ENCODE measurements at regions not wholly inside any gene's neighbourhood (a gene's known extent, or its start where the extent isn't known, plus 50 kb on each side); places are given as distances from the start of the nearest gene placed in this dataset.
A peak's percentile ranks its signal among the peaks of the same experiment; 100 is the strongest.

- no peak overlapping the region for H2AFZ ChIP-seq (ENCODE audit: low read length)
- no peak overlapping the region for H3K4me3 ChIP-seq (replicated peaks in 1 of 4; ENCODE audit: control extremely low read depth in 1 of 4, insufficient read depth in 1 of 4, low read depth in 3 of 4, low read length in 4 of 4)
- H3K9me3 ChIP-seq (ENCODE audit: control insufficient read depth, insufficient read depth, low read depth, low read length), result no peaks in the 10 kb centered on the region
- no peaks in the 10 kb centered on the region for H3K27me3 ChIP-seq (ENCODE audit: control insufficient read depth, insufficient read depth, low read length)
- TF ChIP-seq CTCF (conservative IDR thresholded peaks at IDR 0.05 in 1 of 2, IDR thresholded peaks at IDR 0.05 in 1 of 2; ENCODE audit: low read depth in 1 of 2, low read length in 2 of 2), result no peak
- TF ChIP-seq EZH2 (IDR thresholded peaks at IDR 0.05; ENCODE audit: low read length, missing control alignments), result no peak
- peaks cover 17% of the 10 kb centered on the region for H3K4me1 ChIP-seq (ENCODE audit: control insufficient read depth, extremely low read depth, insufficient read depth, low read length)
- no peak overlapping the region for H3K9ac ChIP-seq (ENCODE audit: insufficient read depth, low read length)
- no peak for DNase-seq (ENCODE audit: low read depth in 2 of 2)
- no peak overlapping the region for H3K4me2 ChIP-seq (ENCODE audit: extremely low read depth, insufficient read depth, low read length)
- no peak overlapping the region for H3K27ac ChIP-seq (ENCODE audit: insufficient read depth, low read length)
- no peaks in the 10 kb centered on the region for H3K79me2 ChIP-seq (ENCODE audit: control insufficient read depth, insufficient read depth, low read length)
- no peaks in the 10 kb centered on the region for H4K20me1 ChIP-seq (ENCODE audit: control insufficient read depth, extremely low read depth, insufficient read depth, low read length)
- H3K36me3 ChIP-seq (ENCODE audit: control insufficient read depth, insufficient read depth, low read length), result no peaks in the 10 kb centered on the region
Observed at GRCh38 chr11:10397226-10397987, 57.7 kb upstream of the AMPD3 start.

GRCh38 chr11:10398525-10398924 is 56.5 kb upstream of the AMPD3 start:
- Histone ChIP-seq H3K36me3 (ENCODE audit: control insufficient read depth, insufficient read depth, low read length) (no peaks in the 10 kb centered on the region), H3K27ac (ENCODE audit: insufficient read depth, low read length) (no peak overlapping the region), H3K4me1 (ENCODE audit: control insufficient read depth, extremely low read depth, insufficient read depth, low read length) (peaks cover 17% of the 10 kb centered on the region), H4K20me1 (ENCODE audit: control insufficient read depth, extremely low read depth, insufficient read depth, low read length) (no peaks in the 10 kb centered on the region), H3K9me3 (ENCODE audit: control insufficient read depth, insufficient read depth, low read depth, low read length) (no peaks in the 10 kb centered on the region), H3K79me2 (ENCODE audit: control insufficient read depth, insufficient read depth, low read length) (no peaks in the 10 kb centered on the region), H3K27me3 (ENCODE audit: control insufficient read depth, insufficient read depth, low read length) (no peaks in the 10 kb centered on the region), H3K9ac (ENCODE audit: insufficient read depth, low read length) (no peak overlapping the region), H2AFZ (ENCODE audit: low read length) (no peak overlapping the region), H3K4me2 (ENCODE audit: extremely low read depth, insufficient read depth, low read length) (no peak overlapping the region), H3K4me3 (replicated peaks in 1 of 4; ENCODE audit: control extremely low read depth in 1 of 4, insufficient read depth in 1 of 4, low read depth in 3 of 4, low read length in 4 of 4) (no peak overlapping the region)
- no peak for DNase-seq (ENCODE audit: low read depth in 2 of 2)
- TF ChIP-seq EZH2 (IDR thresholded peaks at IDR 0.05; ENCODE audit: low read length, missing control alignments) (no peak), CTCF (conservative IDR thresholded peaks at IDR 0.05 in 1 of 2, IDR thresholded peaks at IDR 0.05 in 1 of 2; ENCODE audit: low read depth in 1 of 2, low read length in 2 of 2) (no peak)

GRCh38 chr11:10400856-10401255 is 54.2 kb upstream of the AMPD3 start:
- DNase-seq (ENCODE audit: low read depth in 2 of 2), result peak in 1 of 2 donors; percentile 36
- H3K27ac ChIP-seq (ENCODE audit: insufficient read depth, low read length), result no peak overlapping the region

More at GRCh38 chr11:10400856-10401255, 54.2 kb upstream of the AMPD3 start:
- no peak overlapping the region for H3K9ac ChIP-seq (ENCODE audit: insufficient read depth, low read length)
- H4K20me1 ChIP-seq (ENCODE audit: control insufficient read depth, extremely low read depth, insufficient read depth, low read length), result no peaks in the 10 kb centered on the region
- H2AFZ ChIP-seq (ENCODE audit: low read length), result no peak overlapping the region
- no peak for TF ChIP-seq EZH2 (IDR thresholded peaks at IDR 0.05; ENCODE audit: low read length, missing control alignments)
- TF ChIP-seq CTCF (conservative IDR thresholded peaks at IDR 0.05 in 1 of 2, IDR thresholded peaks at IDR 0.05 in 1 of 2; ENCODE audit: low read depth in 1 of 2, low read length in 2 of 2), result no peak
- H3K36me3 ChIP-seq (ENCODE audit: control insufficient read depth, insufficient read depth, low read length), result no peaks in the 10 kb centered on the region
- H3K4me1 ChIP-seq (ENCODE audit: control insufficient read depth, extremely low read depth, insufficient read depth, low read length), result peaks cover 5% of the 10 kb centered on the region
- H3K79me2 ChIP-seq (ENCODE audit: control insufficient read depth, insufficient read depth, low read length), result no peaks in the 10 kb centered on the region
- no peaks in the 10 kb centered on the region for H3K9me3 ChIP-seq (ENCODE audit: control insufficient read depth, insufficient read depth, low read depth, low read length)
- H3K27me3 ChIP-seq (ENCODE audit: control insufficient read depth, insufficient read depth, low read length), result no peaks in the 10 kb centered on the region
- H3K4me3 ChIP-seq (replicated peaks in 1 of 4; ENCODE audit: control extremely low read depth in 1 of 4, insufficient read depth in 1 of 4, low read depth in 3 of 4, low read length in 4 of 4), result no peak overlapping the region
- H3K4me2 ChIP-seq (ENCODE audit: extremely low read depth, insufficient read depth, low read length), result no peak overlapping the region

Data from fibroblast of lung (primary cell).